Duodenal mucosa (tissue), 2 donors: ENCODE measurements at regions not wholly inside any gene's neighbourhood (a gene's known extent, or its start where the extent isn't known, plus 50 kb on each side); places are given as distances from the start of the nearest gene placed in this dataset.
"Not testable (repeated sequence)": the region's sequence is repeated elsewhere in the genome, so short reads cannot be mapped to it uniquely, and the experiment has no call there.

Experiments
- H3K27ac ChIP-seq: one replicate; pipeline ENCODE4 v1.7.0; 2013; ENCODE audit warnings: low read depth, low read length
- H3K27me3 ChIP-seq, 2 donors: one replicate each; pipeline ENCODE4 v1.7.0; 2013; ENCODE audit warnings: low read length in 2 of 2, control low read depth in 1 of 2; ENCODE audit not compliant: insufficient read depth in 2 of 2, control insufficient read depth in 1 of 2
- H3K36me3 ChIP-seq, 2 donors: one replicate each; pipeline ENCODE4 v1.7.0; 2013; ENCODE audit warnings: low read length in 2 of 2, control low read depth in 1 of 2; ENCODE audit not compliant: insufficient read depth in 2 of 2, control insufficient read depth in 1 of 2
- H3K4me1 ChIP-seq, 2 donors: one replicate each; pipeline ENCODE4 v1.7.0; 2013; ENCODE audit warnings: low read length in 2 of 2, control low read depth in 1 of 2; ENCODE audit not compliant: insufficient read depth in 2 of 2, control insufficient read depth in 1 of 2
- H3K4me3 ChIP-seq, 2 donors: one replicate each; pipeline ENCODE4 v1.7.0; 2013; ENCODE audit warnings: low read length in 2 of 2, low read depth in 1 of 2
- H3K9ac ChIP-seq, 2 donors: one replicate each; pipeline ENCODE4 v1.7.0; 2013; ENCODE audit warnings: low read length in 2 of 2, low read depth in 1 of 2
- H3K9me3 ChIP-seq, 2 donors: one replicate each; pipeline ENCODE4 v1.7.0; 2013; ENCODE audit warnings: low read length in 2 of 2, control low read depth in 1 of 2; ENCODE audit not compliant: control insufficient read depth in 1 of 2

- Histone ChIP-seq H3K9ac (no peak overlapping the region), H3K4me3 (no peak overlapping the region), H3K36me3 (no peaks in the 10 kb centered on the region), H3K27ac (no peak overlapping the region), H3K27me3 (no peaks in the 10 kb centered on the region), H3K9me3 (no peaks in the 10 kb centered on the region), H3K4me1 (no peaks in the 10 kb centered on the region)
Observed at GRCh38 chr4:79163981-79164490, 161.8 kb downstream of the NAA11 start.

GRCh38 chr4:79160962-79161361 lies 164.9 kb downstream of the NAA11 start:
- no peaks in the 10 kb centered on the region for H3K9me3 ChIP-seq
- H3K36me3 ChIP-seq, result no peaks in the 10 kb centered on the region
- no peak overlapping the region for H3K4me3 ChIP-seq
- no peaks in the 10 kb centered on the region for H3K27me3 ChIP-seq
- H3K4me1 ChIP-seq, result no peaks in the 10 kb centered on the region
- no peak overlapping the region for H3K27ac ChIP-seq
- H3K9ac ChIP-seq, result no peak overlapping the region

DNA sequence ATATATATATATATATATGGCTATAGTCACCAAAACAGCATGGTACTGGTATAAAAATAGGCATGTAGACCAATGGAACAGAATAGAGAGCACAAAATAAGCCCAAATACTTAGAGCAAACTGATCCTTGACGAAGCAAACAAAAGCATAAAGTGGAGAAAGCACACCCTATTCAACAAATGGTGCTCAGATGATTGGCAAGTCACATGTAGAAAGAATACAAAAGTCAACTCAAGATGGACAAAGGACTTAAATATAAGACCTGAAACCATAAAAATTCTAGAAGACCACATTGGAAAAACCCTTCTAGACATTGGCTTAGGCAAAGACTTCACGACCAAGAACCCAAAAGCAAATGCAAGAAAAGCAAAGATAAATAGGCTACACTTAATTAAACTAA lies 167.2 kb downstream of the NAA11 start:
- not testable (repeated sequence) for H3K36me3 ChIP-seq, H3K27ac ChIP-seq, H3K9me3 ChIP-seq, H3K9ac ChIP-seq, H3K4me1 ChIP-seq, H3K27me3 ChIP-seq, H3K4me3 ChIP-seq

GRCh38 chr4:79155336-79155735 lies 170.5 kb downstream of the NAA11 start:
- Histone ChIP-seq H3K4me1 (no peaks in the 10 kb centered on the region), H3K9ac (no peak overlapping the region), H3K36me3 (no peaks in the 10 kb centered on the region), H3K27ac (no peak overlapping the region), H3K4me3 (no peak overlapping the region), H3K27me3 (no peaks in the 10 kb centered on the region), H3K9me3 (no peaks in the 10 kb centered on the region)

DNA sequence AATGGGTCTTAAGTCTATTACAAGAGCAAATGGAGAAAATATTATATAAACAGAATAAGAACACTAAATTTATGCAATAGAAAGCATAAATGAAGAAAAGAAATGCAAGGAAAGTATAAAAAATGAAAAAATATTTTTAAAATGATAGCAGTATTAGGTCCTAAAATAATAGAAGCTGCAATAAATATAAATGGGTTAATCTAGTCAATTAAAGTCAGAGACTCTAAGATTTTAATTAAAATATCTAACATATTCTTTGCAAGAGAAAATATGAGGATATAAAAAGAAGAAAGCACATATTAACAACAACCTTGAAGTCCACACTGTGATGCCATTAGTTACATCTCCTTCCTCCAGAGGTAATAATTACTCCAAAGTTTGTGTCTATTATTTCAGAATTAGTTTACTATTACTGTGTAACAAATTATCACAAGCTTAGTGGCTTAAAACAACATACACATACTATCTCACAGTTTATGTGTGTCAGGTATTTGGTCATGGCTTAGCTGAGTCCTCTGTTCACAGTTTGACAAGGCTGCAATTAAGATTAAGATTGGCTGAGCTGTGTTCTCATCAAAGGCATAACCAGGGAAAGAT lies 174.9 kb downstream of the NAA11 start:
- Histone ChIP-seq H3K36me3 (no peaks in the 10 kb centered on the region), H3K27ac (no peak overlapping the region), H3K4me3 (no peak overlapping the region), H3K9me3 (no peaks in the 10 kb centered on the region), H3K27me3 (no peaks in the 10 kb centered on the region), H3K9ac (no peak overlapping the region), H3K4me1 (no peaks in the 10 kb centered on the region)

GRCh38 chr4:79148369-79148768 lies 177.5 kb downstream of the NAA11 start:
- Histone ChIP-seq H3K9me3 (no peaks in the 10 kb centered on the region), H3K9ac (no peak overlapping the region), H3K4me3 (no peak overlapping the region), H3K27me3 (no peaks in the 10 kb centered on the region), H3K4me1 (no peaks in the 10 kb centered on the region), H3K36me3 (no peaks in the 10 kb centered on the region), H3K27ac (no peak overlapping the region)

- H3K36me3 ChIP-seq, result no peaks in the 10 kb centered on the region
- H3K27ac ChIP-seq, result no peak overlapping the region
- H3K27me3 ChIP-seq, result no peaks in the 10 kb centered on the region
- H3K9me3 ChIP-seq, result no peaks in the 10 kb centered on the region
- H3K4me1 ChIP-seq, result no peaks in the 10 kb centered on the region
- H3K4me3 ChIP-seq, result no peak overlapping the region
- no peak overlapping the region for H3K9ac ChIP-seq
Observed at GRCh38 chr4:79147251-79147650, 178.6 kb downstream of the NAA11 start.

- H3K9me3 ChIP-seq, result no peaks in the 10 kb centered on the region
- H3K9ac ChIP-seq, result no peak overlapping the region
- no peaks in the 10 kb centered on the region for H3K27me3 ChIP-seq
- no peak overlapping the region for H3K4me3 ChIP-seq
- H3K36me3 ChIP-seq, result no peaks in the 10 kb centered on the region
- no peaks in the 10 kb centered on the region for H3K4me1 ChIP-seq
- no peak overlapping the region for H3K27ac ChIP-seq
Observed at GRCh38 chr4:79141530-79141929, 184.3 kb downstream of the NAA11 start.

GRCh38 chr4:79134767-79135166 lies 191.1 kb downstream of the NAA11 start:
- H3K4me3 ChIP-seq, result no peak overlapping the region
- H3K9me3 ChIP-seq, result no peaks in the 10 kb centered on the region
- H3K27me3 ChIP-seq, result no peaks in the 10 kb centered on the region
- no peaks in the 10 kb centered on the region for H3K36me3 ChIP-seq
- H3K4me1 ChIP-seq, result no peaks in the 10 kb centered on the region
- H3K27ac ChIP-seq, result no peak overlapping the region
- no peak overlapping the region for H3K9ac ChIP-seq

- Histone ChIP-seq H3K36me3 (no peaks in the 10 kb centered on the region), H3K4me1 (no peaks in the 10 kb centered on the region), H3K9ac (no peak overlapping the region), H3K27me3 (no peaks in the 10 kb centered on the region), H3K27ac (no peak overlapping the region), H3K9me3 (no peaks in the 10 kb centered on the region), H3K4me3 (no peak overlapping the region)
Observed at GRCh38 chr4:79132826-79133225, 193.0 kb downstream of the NAA11 start.
